IMR-90 (cell line): ENCODE measurements at regions not wholly inside any gene's neighbourhood (a gene's known extent, or its start where the extent isn't known, plus 50 kb on each side); places are given as distances from the start of the nearest gene placed in this dataset.

Experiments used
- CEBPB ChIP-seq: IDR thresholded peaks from 2 replicates; pipeline ENCODE4 v1.6.1; 2012; ENCODE audit warnings: low read depth, low read length, improper control_type of control experiment
- CTCF ChIP-seq: conservative IDR thresholded peaks from 2 replicates; pipeline ENCODE4 v1.5.1; 2012; ENCODE audit warnings: mild to moderate bottlenecking, low read depth, low read length, improper control_type of control experiment
- FOS ChIP-seq: fragments of 150-350 bp; IDR thresholded peaks from 2 replicates; pipeline ENCODE4 v1.6.1; 2016; ENCODE audit warnings: low read depth, low read length
- MAFK ChIP-seq: IDR thresholded peaks from 2 replicates; pipeline ENCODE4 v1.6.1; 2012; ENCODE audit warnings: low read depth, low read length, improper control_type of control experiment
- MAZ ChIP-seq: IDR thresholded peaks from 2 replicates; pipeline ENCODE4 v1.6.1; 2012; ENCODE audit warnings: low read depth, mild to moderate bottlenecking, low read length, improper control_type of control experiment, moderate library complexity, borderline replicate concordance
- MXI1 ChIP-seq: IDR thresholded peaks from 2 replicates; pipeline ENCODE4 v1.6.1; 2012; ENCODE audit warnings: low read depth, mild to moderate bottlenecking, low read length, moderate library complexity, borderline replicate concordance
- POLR2A ChIP-seq: IDR thresholded peaks from 2 replicates; pipeline ENCODE4 v1.6.1; 2012; ENCODE audit warnings: mild to moderate bottlenecking, low read depth, low read length
- RAD21 ChIP-seq: IDR thresholded peaks from 2 replicates; pipeline ENCODE4 v1.6.1; 2012; ENCODE audit warnings: low read length, improper control_type of control experiment
- RCOR1 ChIP-seq: IDR thresholded peaks from 2 replicates; pipeline ENCODE4 v1.6.1; 2012; ENCODE audit warnings: mild to moderate bottlenecking, low read length, improper control_type of control experiment; ENCODE audit not compliant: insufficient replicate concordance
- RFX5 ChIP-seq: IDR thresholded peaks from 2 replicates; pipeline ENCODE4 v1.8.0; 2012; ENCODE audit warnings: low read depth, mild to moderate bottlenecking, low read length, moderate library complexity
- SMC3 ChIP-seq: fragments of 150-350 bp; IDR thresholded peaks from 2 replicates; pipeline ENCODE4 v1.6.1; 2016; ENCODE audit warnings: low read depth, mild to moderate bottlenecking, antibody characterized with exemption, low read length, moderate library complexity

GRCh38 chr2:224257156-224257555, 144.8 kb downstream of the FAM124B start:
- TF ChIP-seq CTCF: no peak
- no peak for TF ChIP-seq RAD21
- TF ChIP-seq POLR2A: no peak
- no peak for TF ChIP-seq FOS
- TF ChIP-seq MAZ: no peak
- TF ChIP-seq MXI1: no peak
- TF ChIP-seq MAFK: no peak
- no peak for TF ChIP-seq RCOR1
- TF ChIP-seq SMC3: no peak
- no peak for TF ChIP-seq CEBPB
- TF ChIP-seq RFX5: no peak
